ENCODE measurements at regions not wholly inside any gene's neighbourhood (a gene's known extent, or its start where the extent isn't known, plus 50 kb on each side); places are given as distances from the start of the nearest gene placed in this dataset.
A peak's percentile ranks its signal among the peaks of the same experiment; 100 is the strongest.

DNA sequence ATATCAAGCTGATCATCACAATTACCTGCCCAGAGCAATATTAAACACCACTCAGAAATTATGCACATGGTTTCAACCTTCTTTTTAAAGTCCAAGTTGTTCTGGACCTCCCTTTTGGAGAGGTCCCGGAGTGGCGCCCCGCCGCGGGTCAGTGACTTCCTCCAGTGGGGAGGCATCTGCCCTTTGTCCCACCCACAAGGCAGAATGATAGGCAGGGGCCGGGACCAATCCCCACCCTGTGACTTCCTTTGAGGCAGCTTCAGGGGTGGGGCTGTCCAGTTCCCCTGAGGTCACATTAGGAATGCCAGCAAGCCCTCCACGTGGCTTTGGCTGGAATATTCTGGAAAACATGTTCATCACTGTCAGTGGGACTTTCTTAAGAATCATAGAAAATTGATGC lies 207.0 kb downstream of the ANKRD60 start:
- Histone ChIP-seq H3K18ac (ENCODE audit: insufficient read length, low read depth, low read length) (no peak overlapping the region), H2BK15ac (ENCODE audit: low read depth, low read length) (no peak overlapping the region), H3K27ac (ENCODE audit: insufficient read length, low read depth, low read length) (no peak overlapping the region), H4K91ac (ENCODE audit: insufficient read length, low read depth, low read length) (no peak overlapping the region), H3K23me2 (ENCODE audit: insufficient read length, low read depth, low read length, poor library complexity, severe bottlenecking) (no peaks in the 10 kb centered on the region), H2BK5ac (ENCODE audit: insufficient read length, low read length) (no peak overlapping the region), H3K23ac (ENCODE audit: insufficient read length, low read depth, low read length) (no peak overlapping the region), H3K79me1 (ENCODE audit: insufficient read depth, low read depth, low read length, poor library complexity, severe bottlenecking) (no peaks in the 10 kb centered on the region), H4K8ac (replicated peaks; ENCODE audit: insufficient read length, low read depth, low read length) (no peak overlapping the region), H3T11ph (ENCODE audit: low read length) (no peak overlapping the region), H4K20me1 (ENCODE audit: control insufficient read depth, insufficient read depth, insufficient read length) (no peaks in the 10 kb centered on the region), H3K4me1 (ENCODE audit: insufficient read depth, low read length) (no peaks in the 10 kb centered on the region), H3K4ac (ENCODE audit: low read depth, low read length) (no peak overlapping the region), H2BK12ac (ENCODE audit: insufficient read length, low read depth, low read length) (no peak overlapping the region), H4K5ac (ENCODE audit: insufficient read length, low read depth, low read length) (no peak overlapping the region), H3K9ac (ENCODE audit: extremely low read depth, insufficient read length, low read length) (no peak overlapping the region), H3K14ac (ENCODE audit: insufficient read depth, low read length) (no peak overlapping the region), H2BK120ac (ENCODE audit: low read depth, low read length, poor library complexity, severe bottlenecking) (no peak overlapping the region), H3K9me3 (ENCODE audit: control insufficient read depth, low read depth, low read length) (no peaks in the 10 kb centered on the region), H2BK20ac (ENCODE audit: low read depth, low read length, poor library complexity, severe bottlenecking) (no peak overlapping the region), H3K4me2 (ENCODE audit: insufficient read depth, insufficient read length, low read length) (no peak overlapping the region), H3K56ac (ENCODE audit: insufficient read length, low read depth, low read length) (no peak overlapping the region), H2AK5ac (ENCODE audit: insufficient read length, low read length) (no peak overlapping the region), H2AFZ (ENCODE audit: low read length) (no peak overlapping the region), H3K27me3 (ENCODE audit: insufficient read depth, low read length) (no peaks in the 10 kb centered on the region), H3K79me2 (ENCODE audit: insufficient read depth, low read length) (no peaks in the 10 kb centered on the region)
- H3K4me3 Mint-ChIP-seq, result no peak overlapping the region
- no peaks in the 10 kb centered on the region for H3K27me3 Mint-ChIP-seq (ENCODE audit: low read depth)
- WGBS (ENCODE audit: extremely low coverage, insufficient read length, low lambda C conversion rate), result no CpG with 5 or more reads among the region's 7 CpGs
- no peaks in the 10 kb centered on the region for H3K9me3 Mint-ChIP-seq
- TF ChIP-seq, protein P1, sequence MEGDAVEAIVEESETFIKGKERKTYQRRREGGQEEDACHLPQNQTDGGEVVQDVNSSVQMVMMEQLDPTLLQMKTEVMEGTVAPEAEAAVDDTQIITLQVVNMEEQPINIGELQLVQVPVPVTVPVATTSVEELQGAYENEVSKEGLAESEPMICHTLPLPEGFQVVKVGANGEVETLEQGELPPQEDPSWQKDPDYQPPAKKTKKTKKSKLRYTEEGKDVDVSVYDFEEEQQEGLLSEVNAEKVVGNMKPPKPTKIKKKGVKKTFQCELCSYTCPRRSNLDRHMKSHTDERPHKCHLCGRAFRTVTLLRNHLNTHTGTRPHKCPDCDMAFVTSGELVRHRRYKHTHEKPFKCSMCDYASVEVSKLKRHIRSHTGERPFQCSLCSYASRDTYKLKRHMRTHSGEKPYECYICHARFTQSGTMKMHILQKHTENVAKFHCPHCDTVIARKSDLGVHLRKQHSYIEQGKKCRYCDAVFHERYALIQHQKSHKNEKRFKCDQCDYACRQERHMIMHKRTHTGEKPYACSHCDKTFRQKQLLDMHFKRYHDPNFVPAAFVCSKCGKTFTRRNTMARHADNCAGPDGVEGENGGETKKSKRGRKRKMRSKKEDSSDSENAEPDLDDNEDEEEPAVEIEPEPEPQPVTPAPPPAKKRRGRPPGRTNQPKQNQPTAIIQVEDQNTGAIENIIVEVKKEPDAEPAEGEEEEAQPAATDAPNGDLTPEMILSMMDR (conservative IDR thresholded peaks at IDR 0.05), result no peak
- no peak overlapping the region for H3K27ac Mint-ChIP-seq
- H3K36me3 Mint-ChIP-seq (ENCODE audit: insufficient read depth in 1 of 3, low read depth in 3 of 3), result no peaks in the 10 kb centered on the region
- peaks cover 0 to 10% of the 10 kb centered on the region in 2 experiments; a peak in 1 of 4 replicates for H3K4me1 Mint-ChIP-seq
- DNase-seq, result peak; percentile 50
